ENCODE measurements at regions not wholly inside any gene's neighbourhood (a gene's known extent, or its start where the extent isn't known, plus 50 kb on each side); places are given as distances from the start of the nearest gene placed in this dataset.
"Not testable (repeated sequence)": the region's sequence is repeated elsewhere in the genome, so short reads cannot be mapped to it uniquely, and the experiment has no call there.

- POLR2A ChIA-PET = no interaction called here
- ATAC-seq (ENCODE audit: low read depth) (no peak), DNase-seq (no peak)
- no peaks in the 10 kb centered on the region for H3K4me1 Mint-ChIP-seq
- H3K9me3 Mint-ChIP-seq = no peaks in the 10 kb centered on the region
- no peak overlapping the region for H3K4me3 Mint-ChIP-seq
- no peaks in the 10 kb centered on the region for H3K36me3 Mint-ChIP-seq
- no peaks in the 10 kb centered on the region for H3K27me3 Mint-ChIP-seq
- no peak overlapping the region for H3K27ac Mint-ChIP-seq
These were observed 1017.8 kb upstream of the MIR17HG start for GRCh38 chr13:90329641-90330040.

DNA sequence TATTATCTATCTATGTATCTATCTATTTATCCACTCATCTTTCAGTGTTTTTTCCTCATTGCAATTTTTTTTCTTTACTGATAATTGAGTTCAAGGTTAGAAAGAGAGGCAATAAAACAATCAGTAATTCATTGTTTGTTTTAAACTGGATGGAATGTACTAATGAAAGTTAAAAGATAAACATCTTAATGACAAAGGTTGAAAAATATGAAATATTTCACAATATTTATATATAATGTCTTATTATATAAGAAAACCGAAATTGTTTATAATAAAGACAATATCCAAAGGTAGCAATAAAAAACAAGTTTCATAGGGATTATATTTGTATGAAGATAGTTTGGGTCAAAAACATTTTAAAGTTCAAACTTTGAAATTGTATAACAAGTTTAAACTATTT lies 1015.5 kb upstream of the MIR17HG start:
- no peaks in the 10 kb centered on the region for H3K27me3 Mint-ChIP-seq
- no peaks in the 10 kb centered on the region for H3K9me3 Mint-ChIP-seq
- no peak overlapping the region for H3K27ac Mint-ChIP-seq
- DNase-seq (no peak), ATAC-seq (ENCODE audit: low read depth) (no peak)
- POLR2A ChIA-PET = no interaction called here
- no peaks in the 10 kb centered on the region for H3K36me3 Mint-ChIP-seq
- no peak overlapping the region for H3K4me3 Mint-ChIP-seq
- H3K4me1 Mint-ChIP-seq = no peaks in the 10 kb centered on the region

GRCh38 chr13:90336507-90336906 lies 1011.0 kb upstream of the MIR17HG start:
- POLR2A ChIA-PET = no interaction called here
- ATAC-seq (ENCODE audit: low read depth) (no peak), DNase-seq (no peak)
- Mint-ChIP-seq H3K4me1 (no peaks in the 10 kb centered on the region), H3K27ac (no peak overlapping the region), H3K27me3 (no peaks in the 10 kb centered on the region), H3K36me3 (no peaks in the 10 kb centered on the region), H3K4me3 (no peak overlapping the region), H3K9me3 (peaks cover 1% of the 10 kb centered on the region)

- H3K27ac Mint-ChIP-seq; H3K4me1 Mint-ChIP-seq; H3K4me3 Mint-ChIP-seq; POLR2A ChIA-PET; H3K9me3 Mint-ChIP-seq; DNase-seq; ATAC-seq (ENCODE audit: low read depth); H3K36me3 Mint-ChIP-seq; H3K27me3 Mint-ChIP-seq: not testable (repeated sequence)
These were observed 1006.1 kb upstream of the MIR17HG start for GRCh38 chr13:90341348-90341747.

DNA sequence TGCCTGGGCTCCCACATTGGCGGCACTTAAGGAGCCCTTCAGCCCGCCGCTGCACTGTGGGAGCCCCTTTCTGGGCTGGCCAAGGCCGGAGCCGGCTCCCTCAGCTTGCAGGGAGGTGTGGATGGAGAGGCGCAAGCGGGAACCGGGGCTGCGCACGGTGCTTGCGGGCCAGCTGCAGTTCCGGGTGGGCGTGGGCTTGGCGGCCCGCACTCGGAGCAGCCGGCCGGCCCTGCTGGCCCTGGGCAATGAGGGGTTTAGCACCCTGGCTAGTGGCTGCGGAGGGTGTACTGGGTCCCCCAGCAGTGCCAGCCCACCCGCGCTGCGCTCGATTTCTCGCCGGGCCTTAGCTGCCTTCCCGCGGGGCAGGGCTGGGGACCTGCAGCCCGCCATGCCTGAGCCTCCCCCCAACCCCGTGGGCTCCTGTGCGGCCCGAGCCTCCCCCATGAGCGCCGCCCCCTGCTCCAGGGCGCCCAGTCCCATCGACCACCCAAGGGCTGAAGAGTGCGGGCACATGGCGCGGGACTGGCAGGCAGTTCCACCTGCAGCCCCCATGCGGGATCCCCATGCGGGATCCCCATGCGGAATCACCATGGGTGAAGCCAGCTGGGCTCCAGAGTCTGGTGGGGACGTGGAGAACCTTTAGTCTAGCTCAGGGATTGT lies 998.9 kb upstream of the MIR17HG start:
- H3K9me3 Mint-ChIP-seq; H3K27ac Mint-ChIP-seq; ATAC-seq (ENCODE audit: low read depth); DNase-seq; H3K27me3 Mint-ChIP-seq; H3K4me1 Mint-ChIP-seq; H3K36me3 Mint-ChIP-seq; POLR2A ChIA-PET; H3K4me3 Mint-ChIP-seq: not testable (repeated sequence)

DNA sequence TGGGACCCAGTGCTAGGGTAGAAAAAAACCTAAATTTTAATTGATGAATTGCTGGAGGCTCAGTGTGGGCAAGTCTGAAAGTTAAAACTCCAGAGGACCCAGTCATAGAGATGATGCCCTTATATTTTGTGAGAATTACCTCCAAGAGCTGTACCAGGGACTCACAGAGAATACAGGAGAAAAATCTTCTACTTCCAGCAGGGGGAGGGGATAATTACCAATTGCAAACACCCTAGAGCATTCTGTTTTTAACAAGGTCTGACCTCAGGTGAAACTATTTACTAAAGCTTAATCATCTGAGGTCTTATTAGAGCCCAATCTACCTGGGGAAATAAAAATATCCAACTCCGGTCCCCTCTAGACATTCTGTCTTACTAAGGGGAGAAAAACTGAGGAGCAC lies 994.7 kb upstream of the MIR17HG start:
- POLR2A ChIA-PET = no interaction called here
- Mint-ChIP-seq H3K4me3 (no peak overlapping the region), H3K27ac (no peak overlapping the region), H3K4me1 (no peaks in the 10 kb centered on the region), H3K36me3 (no peaks in the 10 kb centered on the region), H3K9me3 (peaks cover 4% of the 10 kb centered on the region), H3K27me3 (no peaks in the 10 kb centered on the region)
- no peak for ATAC-seq (ENCODE audit: low read depth)
- no peak for DNase-seq

GRCh38 chr13:90355162-90355751 lies 992.2 kb upstream of the MIR17HG start:
- Mint-ChIP-seq H3K9me3 (peaks cover 7% of the 10 kb centered on the region), H3K36me3 (no peaks in the 10 kb centered on the region), H3K4me3 (no peak overlapping the region), H3K27ac (no peak overlapping the region), H3K4me1 (no peaks in the 10 kb centered on the region), H3K27me3 (no peaks in the 10 kb centered on the region)
- POLR2A ChIA-PET = no interaction called here
- DNase-seq (no peak), ATAC-seq (ENCODE audit: low read depth) (no peak)

DNA sequence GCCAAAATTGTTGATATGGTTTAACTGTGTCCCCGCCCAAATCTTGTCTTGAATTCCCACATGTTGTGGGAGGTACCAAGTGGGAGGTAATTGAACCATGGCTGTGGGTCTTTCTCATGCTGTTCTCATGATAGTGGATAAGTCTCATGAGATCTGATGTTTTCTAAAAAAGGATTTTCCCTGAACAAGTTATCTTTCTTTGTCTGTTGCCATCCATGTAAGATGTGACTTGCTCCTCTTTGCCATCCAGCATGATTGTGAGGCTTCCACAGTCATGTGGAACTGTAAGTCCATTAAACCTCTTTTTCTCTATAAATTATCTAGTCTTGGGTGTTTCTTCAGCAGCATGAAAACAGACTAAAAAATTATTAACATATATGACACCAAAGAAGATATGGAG lies 986.7 kb upstream of the MIR17HG start:
- Mint-ChIP-seq H3K27me3 (no peaks in the 10 kb centered on the region), H3K27ac (no peak overlapping the region), H3K4me1 (no peaks in the 10 kb centered on the region), H3K36me3 (no peaks in the 10 kb centered on the region), H3K4me3 (no peak overlapping the region), H3K9me3 (peaks cover 4% of the 10 kb centered on the region)
- no peak for DNase-seq
- no peak for ATAC-seq (ENCODE audit: low read depth)
- POLR2A ChIA-PET = no interaction called here

- DNase-seq (no peak), ATAC-seq (ENCODE audit: low read depth) (no peak)
- H3K27ac Mint-ChIP-seq = no peak overlapping the region
- H3K9me3 Mint-ChIP-seq = peaks cover 4% of the 10 kb centered on the region
- no peaks in the 10 kb centered on the region for H3K27me3 Mint-ChIP-seq
- no peak overlapping the region for H3K4me3 Mint-ChIP-seq
- no peaks in the 10 kb centered on the region for H3K36me3 Mint-ChIP-seq
- no peaks in the 10 kb centered on the region for H3K4me1 Mint-ChIP-seq
- POLR2A ChIA-PET = no interaction called here
These were observed 984.8 kb upstream of the MIR17HG start for GRCh38 chr13:90362707-90363106.

GRCh38 chr13:90365130-90365529 lies 982.4 kb upstream of the MIR17HG start:
- Mint-ChIP-seq H3K27me3 (no peaks in the 10 kb centered on the region), H3K4me3 (no peak overlapping the region), H3K36me3 (no peaks in the 10 kb centered on the region), H3K4me1 (no peaks in the 10 kb centered on the region), H3K9me3 (peaks cover 3% of the 10 kb centered on the region), H3K27ac (no peak overlapping the region)
- DNase-seq (no peak), ATAC-seq (ENCODE audit: low read depth) (no peak)
- POLR2A ChIA-PET = no interaction called here

DNA sequence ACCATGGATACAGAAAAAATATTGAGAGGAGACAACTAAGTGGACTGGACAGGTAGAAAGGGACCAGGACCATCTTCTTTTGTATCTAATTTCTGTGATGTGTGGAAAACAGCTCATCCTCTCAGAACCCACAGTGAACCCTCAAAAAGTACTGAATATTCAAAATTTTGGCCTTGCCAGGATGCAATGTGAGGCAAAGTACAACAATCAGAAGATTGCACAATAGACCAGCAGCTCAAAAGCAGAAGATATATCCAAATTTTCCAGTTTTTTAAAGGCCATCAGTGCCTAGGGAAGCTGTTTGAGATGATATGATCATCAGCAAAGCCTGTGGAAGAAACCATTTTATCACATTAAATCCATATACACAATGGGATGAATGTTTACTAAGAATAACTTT lies 973.3 kb upstream of the MIR17HG start:
- POLR2A ChIA-PET = no interaction called here
- Mint-ChIP-seq H3K36me3 (no peaks in the 10 kb centered on the region), H3K9me3 (peaks cover 2% of the 10 kb centered on the region), H3K4me3 (no peak overlapping the region), H3K27ac (no peak overlapping the region), H3K27me3 (no peaks in the 10 kb centered on the region), H3K4me1 (no peaks in the 10 kb centered on the region)
- DNase-seq (no peak), ATAC-seq (ENCODE audit: low read depth) (no peak)

DNA sequence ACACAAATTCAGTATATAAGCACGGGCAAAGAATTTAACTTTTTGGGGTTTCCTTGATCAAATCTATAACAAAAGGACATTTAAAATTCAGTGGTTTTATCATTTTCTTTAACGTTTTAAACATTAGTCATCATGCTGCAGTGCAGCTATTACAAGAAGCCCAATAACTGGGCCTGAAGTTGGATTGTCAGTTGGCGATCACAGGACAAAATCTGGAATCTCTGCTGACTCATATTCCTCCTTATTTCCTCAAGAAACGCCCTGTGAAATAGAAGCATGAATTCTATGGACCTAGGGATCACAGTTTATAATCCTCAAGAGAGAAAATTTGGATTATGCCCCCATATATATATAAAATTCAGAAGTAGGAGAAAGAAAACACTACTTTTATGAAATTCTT lies 971.6 kb upstream of the MIR17HG start:
- no peaks in the 10 kb centered on the region for H3K4me1 Mint-ChIP-seq
- POLR2A ChIA-PET = no interaction called here
- no peaks in the 10 kb centered on the region for H3K36me3 Mint-ChIP-seq
- ATAC-seq (ENCODE audit: low read depth) (no peak), DNase-seq (no peak)
- H3K27me3 Mint-ChIP-seq = no peaks in the 10 kb centered on the region
- H3K4me3 Mint-ChIP-seq = no peak overlapping the region
- H3K9me3 Mint-ChIP-seq = no peaks in the 10 kb centered on the region
- no peak overlapping the region for H3K27ac Mint-ChIP-seq

GRCh38 chr13:90382425-90382824 lies 965.1 kb upstream of the MIR17HG start:
- Mint-ChIP-seq H3K4me3 (no peak overlapping the region), H3K36me3 (no peaks in the 10 kb centered on the region), H3K4me1 (no peaks in the 10 kb centered on the region), H3K27ac (no peak overlapping the region), H3K27me3 (no peaks in the 10 kb centered on the region), H3K9me3 (peaks cover 5% of the 10 kb centered on the region)
- ATAC-seq (ENCODE audit: low read depth) (no peak), DNase-seq (no peak)
- POLR2A ChIA-PET = no interaction called here

DNA sequence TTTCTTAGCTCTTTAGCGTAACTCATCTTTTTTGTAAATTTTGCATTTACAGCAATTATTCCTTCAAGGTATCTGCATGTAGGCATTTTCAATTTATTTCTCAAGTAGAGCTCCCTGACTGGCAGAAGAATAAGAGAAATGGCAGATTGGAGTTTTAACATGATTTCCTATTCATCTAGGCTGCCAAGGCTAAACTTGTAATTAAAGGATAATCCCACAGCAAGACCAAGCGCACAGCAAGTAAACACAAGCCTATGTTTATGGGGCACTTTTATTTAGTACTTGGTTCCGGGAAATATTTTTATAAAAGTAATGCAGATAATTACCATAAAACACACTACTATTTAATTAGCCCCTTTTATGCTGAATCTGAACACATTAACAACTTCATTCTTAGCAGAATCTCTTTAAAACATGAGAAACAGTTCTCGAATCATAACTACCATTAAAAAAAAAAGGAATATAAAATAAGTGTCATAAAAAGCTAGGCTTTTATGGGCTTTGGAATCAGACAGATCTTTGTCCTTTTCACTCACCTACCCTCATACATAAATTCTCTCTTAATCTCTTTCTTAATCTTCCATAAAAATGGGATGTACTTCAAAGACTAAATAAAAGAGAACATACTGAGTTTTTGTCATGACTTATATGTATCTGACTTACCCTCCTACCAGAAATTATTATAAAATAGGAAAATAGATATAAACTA lies 961.6 kb upstream of the MIR17HG start:
- H3K4me1 Mint-ChIP-seq = no peaks in the 10 kb centered on the region
- no peaks in the 10 kb centered on the region for H3K36me3 Mint-ChIP-seq
- H3K27me3 Mint-ChIP-seq = no peaks in the 10 kb centered on the region
- ATAC-seq (ENCODE audit: low read depth) = no peak
- H3K4me3 Mint-ChIP-seq = no peak overlapping the region
- H3K27ac Mint-ChIP-seq = no peak overlapping the region
- no peak for DNase-seq
- H3K9me3 Mint-ChIP-seq = peaks cover 14% of the 10 kb centered on the region
- POLR2A ChIA-PET = no interaction called here
